SH-SY5Y (cell line): ENCODE measurements at regions not wholly inside any gene's neighbourhood (a gene's known extent, or its start where the extent isn't known, plus 50 kb on each side); places are given as distances from the start of the nearest gene placed in this dataset.

ENCODE experiments used
- GATA2 ChIP-seq: IDR thresholded peaks from 2 replicates; pipeline ENCODE4 v1.6.1; 2011; ENCODE audit warnings: mild to moderate bottlenecking, low read depth, low read length
- GATA3 ChIP-seq: IDR thresholded peaks from 2 replicates; pipeline ENCODE4 v1.6.1; 2011; ENCODE audit warnings: low read depth, mild to moderate bottlenecking, low read length, moderate library complexity

- TF ChIP-seq GATA2 (no peak), GATA3 (no peak)
Measured at GRCh38 chr4:136599890-136600289, 932.4 kb downstream of the PCDH18 start.
